ENCODE measurements at regions not wholly inside any gene's neighbourhood (a gene's known extent, or its start where the extent isn't known, plus 50 kb on each side); places are given as distances from the start of the nearest gene placed in this dataset.

DNA sequence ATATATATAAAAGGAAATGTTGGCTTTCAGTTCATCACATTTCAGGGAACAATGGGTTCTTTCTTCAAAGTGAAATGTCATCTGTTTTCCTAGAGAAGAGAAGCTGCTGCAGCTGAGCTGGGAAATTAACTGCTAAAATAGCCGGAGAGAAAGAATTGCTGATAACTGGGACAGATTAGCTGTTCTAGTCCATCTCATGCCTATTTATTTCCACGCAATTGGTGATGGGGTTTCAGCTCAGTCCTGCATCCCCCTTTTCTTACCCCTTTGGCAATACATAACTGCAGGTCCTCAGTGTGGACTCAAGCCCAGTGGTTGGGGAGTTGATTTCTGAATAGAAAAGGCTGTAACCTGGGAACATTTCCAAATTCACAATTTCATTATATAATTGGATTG, 436.9 kb upstream of the TMEM132C start:
- TF ChIP-seq, protein P1, sequence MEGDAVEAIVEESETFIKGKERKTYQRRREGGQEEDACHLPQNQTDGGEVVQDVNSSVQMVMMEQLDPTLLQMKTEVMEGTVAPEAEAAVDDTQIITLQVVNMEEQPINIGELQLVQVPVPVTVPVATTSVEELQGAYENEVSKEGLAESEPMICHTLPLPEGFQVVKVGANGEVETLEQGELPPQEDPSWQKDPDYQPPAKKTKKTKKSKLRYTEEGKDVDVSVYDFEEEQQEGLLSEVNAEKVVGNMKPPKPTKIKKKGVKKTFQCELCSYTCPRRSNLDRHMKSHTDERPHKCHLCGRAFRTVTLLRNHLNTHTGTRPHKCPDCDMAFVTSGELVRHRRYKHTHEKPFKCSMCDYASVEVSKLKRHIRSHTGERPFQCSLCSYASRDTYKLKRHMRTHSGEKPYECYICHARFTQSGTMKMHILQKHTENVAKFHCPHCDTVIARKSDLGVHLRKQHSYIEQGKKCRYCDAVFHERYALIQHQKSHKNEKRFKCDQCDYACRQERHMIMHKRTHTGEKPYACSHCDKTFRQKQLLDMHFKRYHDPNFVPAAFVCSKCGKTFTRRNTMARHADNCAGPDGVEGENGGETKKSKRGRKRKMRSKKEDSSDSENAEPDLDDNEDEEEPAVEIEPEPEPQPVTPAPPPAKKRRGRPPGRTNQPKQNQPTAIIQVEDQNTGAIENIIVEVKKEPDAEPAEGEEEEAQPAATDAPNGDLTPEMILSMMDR (IDR thresholded peaks at IDR 0.05), result no peak
- TF ChIP-seq POLR2A (IDR thresholded peaks at IDR 0.05), result no peak

Data from heart left ventricle (tissue), 13 donors.